Liver (tissue), 3 donors: ENCODE measurements at regions not wholly inside any gene's neighbourhood (a gene's known extent, or its start where the extent isn't known, plus 50 kb on each side); places are given as distances from the start of the nearest gene placed in this dataset.

Source experiments
- CTCF ChIP-seq: fragments of 150-350 bp; IDR thresholded peaks from 2 replicates; pipeline ENCODE4 v1.5.1; 2017; ENCODE audit warnings: improper control_type of control experiment, low read depth, low read length; ENCODE audit not compliant: missing input control
- EGR1 ChIP-seq, 2 donors: IDR thresholded peaks; 2 replicates each; pipeline ENCODE4 v1.6.1; 2016 to 2018; ENCODE audit warnings: antibody characterized with exemption in 2 of 2, low read depth in 2 of 2
- FOXA1 ChIP-seq: IDR thresholded peaks from 2 replicates; pipeline ENCODE4 v1.6.1; 2016; ENCODE audit warnings: antibody characterized with exemption
- FOXA2 ChIP-seq: IDR thresholded peaks from 2 replicates; pipeline ENCODE4 v1.6.1; 2016; ENCODE audit warnings: antibody characterized with exemption
- JUND ChIP-seq, 2 donors: IDR thresholded peaks; 2 replicates each; pipeline ENCODE4 v1.6.1; 2016; ENCODE audit warnings: antibody characterized with exemption in 2 of 2
- NR2F2 ChIP-seq: IDR thresholded peaks from 2 replicates; pipeline ENCODE4 v1.6.1; 2016; ENCODE audit warnings: antibody characterized with exemption
- TAF1 ChIP-seq: conservative IDR thresholded peaks from 2 replicates; pipeline ENCODE4 v1.6.1; 2016; ENCODE audit warnings: antibody characterized with exemption, mild to moderate bottlenecking
- YY1 ChIP-seq: IDR thresholded peaks from 2 replicates; pipeline ENCODE4 v1.6.1; 2016; ENCODE audit warnings: antibody characterized with exemption, mild to moderate bottlenecking
- TF ChIP-seq, protein P1 (sequence below): IDR thresholded peaks from 2 replicates; pipeline ENCODE4 v1.6.1; 2016; ENCODE audit warnings: antibody characterized with exemption, mild to moderate bottlenecking
- TF ChIP-seq, protein P2 (sequence below): IDR thresholded peaks from 2 replicates; pipeline ENCODE4 v1.6.1; 2016; ENCODE audit warnings: antibody characterized with exemption
- donor health status: healthy.
- donor health status: healthy.

GRCh38 chr5:54619731-54620130 lies 102.2 kb downstream of the SNX18 start:
- TF ChIP-seq CTCF, result no peak
- TF ChIP-seq TAF1, result no peak
- TF ChIP-seq FOXA2, result no peak
- no peak for TF ChIP-seq EGR1 (IDR thresholded peaks at IDR 0.05; ENCODE audit: low read depth in 2 of 2)
- TF ChIP-seq YY1, result no peak
- TF ChIP-seq, protein P1, sequence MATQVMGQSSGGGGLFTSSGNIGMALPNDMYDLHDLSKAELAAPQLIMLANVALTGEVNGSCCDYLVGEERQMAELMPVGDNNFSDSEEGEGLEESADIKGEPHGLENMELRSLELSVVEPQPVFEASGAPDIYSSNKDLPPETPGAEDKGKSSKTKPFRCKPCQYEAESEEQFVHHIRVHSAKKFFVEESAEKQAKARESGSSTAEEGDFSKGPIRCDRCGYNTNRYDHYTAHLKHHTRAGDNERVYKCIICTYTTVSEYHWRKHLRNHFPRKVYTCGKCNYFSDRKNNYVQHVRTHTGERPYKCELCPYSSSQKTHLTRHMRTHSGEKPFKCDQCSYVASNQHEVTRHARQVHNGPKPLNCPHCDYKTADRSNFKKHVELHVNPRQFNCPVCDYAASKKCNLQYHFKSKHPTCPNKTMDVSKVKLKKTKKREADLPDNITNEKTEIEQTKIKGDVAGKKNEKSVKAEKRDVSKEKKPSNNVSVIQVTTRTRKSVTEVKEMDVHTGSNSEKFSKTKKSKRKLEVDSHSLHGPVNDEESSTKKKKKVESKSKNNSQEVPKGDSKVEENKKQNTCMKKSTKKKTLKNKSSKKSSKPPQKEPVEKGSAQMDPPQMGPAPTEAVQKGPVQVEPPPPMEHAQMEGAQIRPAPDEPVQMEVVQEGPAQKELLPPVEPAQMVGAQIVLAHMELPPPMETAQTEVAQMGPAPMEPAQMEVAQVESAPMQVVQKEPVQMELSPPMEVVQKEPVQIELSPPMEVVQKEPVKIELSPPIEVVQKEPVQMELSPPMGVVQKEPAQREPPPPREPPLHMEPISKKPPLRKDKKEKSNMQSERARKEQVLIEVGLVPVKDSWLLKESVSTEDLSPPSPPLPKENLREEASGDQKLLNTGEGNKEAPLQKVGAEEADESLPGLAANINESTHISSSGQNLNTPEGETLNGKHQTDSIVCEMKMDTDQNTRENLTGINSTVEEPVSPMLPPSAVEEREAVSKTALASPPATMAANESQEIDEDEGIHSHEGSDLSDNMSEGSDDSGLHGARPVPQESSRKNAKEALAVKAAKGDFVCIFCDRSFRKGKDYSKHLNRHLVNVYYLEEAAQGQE, result no peak
- TF ChIP-seq JUND (IDR thresholded peaks at IDR 0.05), result no peak
- TF ChIP-seq, protein P2, sequence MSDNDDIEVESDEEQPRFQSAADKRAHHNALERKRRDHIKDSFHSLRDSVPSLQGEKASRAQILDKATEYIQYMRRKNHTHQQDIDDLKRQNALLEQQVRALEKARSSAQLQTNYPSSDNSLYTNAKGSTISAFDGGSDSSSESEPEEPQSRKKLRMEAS, result no peak
- no peak for TF ChIP-seq NR2F2
- TF ChIP-seq FOXA1, result no peak
